Mucosa of descending colon (tissue), 3 donors: ENCODE measurements at regions not wholly inside any gene's neighbourhood (a gene's known extent, or its start where the extent isn't known, plus 50 kb on each side); places are given as distances from the start of the nearest gene placed in this dataset.

ENCODE experiments used
- ATAC-seq: fragments of 200-7000 bp; cut with Tn5 transposase; one replicate; pipeline ENCODE4 v1.9.1; 2020; ENCODE audit warnings: mild to moderate bottlenecking, moderate library complexity
- DNase-seq, 3 donors: peaks; one replicate each; pipeline ENCODE4 v3.0.0-alpha.2; 2020
- H3K36me3 ChIP-seq: fragments of 200-600 bp; one replicate; pipeline ENCODE4 v1.8.0; 2021; ENCODE audit warnings: low read depth, mild to moderate bottlenecking
- H3K4me1 ChIP-seq: fragments of 200-600 bp; one replicate; pipeline ENCODE4 v1.8.0; 2021; ENCODE audit warnings: low read depth, mild to moderate bottlenecking
- H3K4me3 ChIP-seq: fragments of 200-600 bp; one replicate; pipeline ENCODE4 v1.8.0; 2021; ENCODE audit warnings: mild to moderate bottlenecking
- H3K9me3 ChIP-seq: fragments of 200-600 bp; one replicate; pipeline ENCODE4 v1.8.0; 2021; ENCODE audit warnings: mild to moderate bottlenecking
- intact Hi-C, 2 donors: fragments of 100-400 bp; cut with DNase I in 1 of 2; cut with micrococcal nuclease in 1 of 2; formaldehyde crosslinking; loops; one replicate each; pipeline versions ENCODE4 v1.11.0 to v1.11.1; 2022; cut with DNase I, micrococcal nuclease
- TF ChIP-seq, protein P1 (sequence below): fragments of 200-600 bp; IDR thresholded peaks from one replicate; pipeline ENCODE4 v1.8.0; 2022; ENCODE audit warnings: antibody characterized with exemption, mild to moderate bottlenecking
- donor health status: DM: no; HTN: no; CAD: no; lungs with moderate emphysema.
- donor health status: DM: no; HTN: no; CAD: no.
- donor health status: DM: no; HTN: yes; CAD: no.

DNA sequence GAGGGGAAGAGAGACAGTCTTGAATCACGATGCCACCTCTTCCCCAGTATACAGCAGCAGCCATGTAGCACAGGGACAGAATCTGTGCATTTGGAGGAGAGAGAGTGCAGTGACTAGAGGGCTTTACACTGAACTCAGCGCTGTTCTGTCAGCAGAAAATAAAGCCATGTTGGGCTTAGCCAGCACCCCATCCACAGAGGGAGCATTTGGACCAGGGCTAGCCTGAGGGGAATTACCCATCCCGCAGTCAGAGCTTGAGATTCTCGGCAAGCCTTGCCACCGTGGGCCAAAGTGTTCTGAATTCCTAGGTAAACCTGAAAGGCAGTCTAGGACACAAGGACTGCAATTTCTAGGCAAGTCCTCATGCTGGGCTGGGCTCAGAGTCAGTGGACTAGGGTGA is 120.4 kb upstream of the CNOT2 start:
- DNase-seq (no peak), ATAC-seq (no peak)
- TF ChIP-seq, protein P1, sequence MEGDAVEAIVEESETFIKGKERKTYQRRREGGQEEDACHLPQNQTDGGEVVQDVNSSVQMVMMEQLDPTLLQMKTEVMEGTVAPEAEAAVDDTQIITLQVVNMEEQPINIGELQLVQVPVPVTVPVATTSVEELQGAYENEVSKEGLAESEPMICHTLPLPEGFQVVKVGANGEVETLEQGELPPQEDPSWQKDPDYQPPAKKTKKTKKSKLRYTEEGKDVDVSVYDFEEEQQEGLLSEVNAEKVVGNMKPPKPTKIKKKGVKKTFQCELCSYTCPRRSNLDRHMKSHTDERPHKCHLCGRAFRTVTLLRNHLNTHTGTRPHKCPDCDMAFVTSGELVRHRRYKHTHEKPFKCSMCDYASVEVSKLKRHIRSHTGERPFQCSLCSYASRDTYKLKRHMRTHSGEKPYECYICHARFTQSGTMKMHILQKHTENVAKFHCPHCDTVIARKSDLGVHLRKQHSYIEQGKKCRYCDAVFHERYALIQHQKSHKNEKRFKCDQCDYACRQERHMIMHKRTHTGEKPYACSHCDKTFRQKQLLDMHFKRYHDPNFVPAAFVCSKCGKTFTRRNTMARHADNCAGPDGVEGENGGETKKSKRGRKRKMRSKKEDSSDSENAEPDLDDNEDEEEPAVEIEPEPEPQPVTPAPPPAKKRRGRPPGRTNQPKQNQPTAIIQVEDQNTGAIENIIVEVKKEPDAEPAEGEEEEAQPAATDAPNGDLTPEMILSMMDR: no peak
- no peaks in the 10 kb centered on the region for H3K9me3 ChIP-seq
- no peak overlapping the region for H3K4me3 ChIP-seq
- peaks cover 5% of the 10 kb centered on the region for H3K4me1 ChIP-seq
- no peaks in the 10 kb centered on the region for H3K36me3 ChIP-seq
- intact Hi-C loops: no loop called here

DNA sequence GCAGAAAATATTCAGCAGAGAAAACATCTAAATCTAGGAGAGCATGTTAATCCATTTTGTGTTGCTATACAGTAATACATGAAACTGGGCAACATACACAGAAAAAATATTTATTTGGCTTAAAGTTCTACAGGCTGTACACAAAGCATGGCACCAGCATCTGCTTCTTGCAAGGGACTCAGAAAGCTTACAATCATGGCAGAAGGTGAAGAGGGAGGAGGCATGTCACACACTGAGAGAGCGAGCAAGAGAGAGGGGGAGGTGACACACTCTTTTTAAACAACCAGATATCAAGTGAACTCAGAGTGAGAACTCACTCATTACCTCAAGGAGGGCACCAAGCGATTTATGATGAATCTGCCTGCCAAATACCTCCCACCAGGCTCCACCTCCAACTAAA is 94.2 kb upstream of the CNOT2 start:
- Histone ChIP-seq H3K9me3 (peaks cover 12% of the 10 kb centered on the region), H3K4me3 (no peak overlapping the region), H3K36me3 (no peaks in the 10 kb centered on the region), H3K4me1 (no peaks in the 10 kb centered on the region)
- intact Hi-C loops: no loop called here
- TF ChIP-seq, protein P1: no peak
- ATAC-seq (no peak), DNase-seq (no peak)

DNA sequence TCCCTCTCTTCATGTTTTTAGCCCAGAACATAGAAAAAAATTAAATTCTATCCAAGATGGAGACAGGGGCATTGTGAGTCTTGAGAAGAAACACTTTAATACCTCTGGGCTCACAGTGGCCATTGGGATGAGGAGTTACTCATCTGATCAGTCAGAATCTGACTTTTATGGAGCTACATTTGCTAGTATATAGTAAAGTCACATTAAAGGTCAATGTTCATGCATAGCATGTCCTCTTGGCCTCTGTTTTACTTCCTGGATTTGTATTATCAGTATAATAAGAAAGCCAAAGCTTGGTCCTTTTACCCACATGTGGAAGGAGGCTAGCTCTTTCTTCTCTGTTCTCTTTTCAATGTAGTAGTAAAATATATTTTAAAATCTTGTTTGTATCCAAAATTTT is 93.6 kb upstream of the CNOT2 start:
- H3K4me3 ChIP-seq: no peak overlapping the region
- intact Hi-C loops: no loop called here
- no peaks in the 10 kb centered on the region for H3K4me1 ChIP-seq
- peaks cover 17% of the 10 kb centered on the region for H3K9me3 ChIP-seq
- no peaks in the 10 kb centered on the region for H3K36me3 ChIP-seq
- TF ChIP-seq, protein P1: no peak
- no peak for DNase-seq
- ATAC-seq: peak; percentile 86

DNA sequence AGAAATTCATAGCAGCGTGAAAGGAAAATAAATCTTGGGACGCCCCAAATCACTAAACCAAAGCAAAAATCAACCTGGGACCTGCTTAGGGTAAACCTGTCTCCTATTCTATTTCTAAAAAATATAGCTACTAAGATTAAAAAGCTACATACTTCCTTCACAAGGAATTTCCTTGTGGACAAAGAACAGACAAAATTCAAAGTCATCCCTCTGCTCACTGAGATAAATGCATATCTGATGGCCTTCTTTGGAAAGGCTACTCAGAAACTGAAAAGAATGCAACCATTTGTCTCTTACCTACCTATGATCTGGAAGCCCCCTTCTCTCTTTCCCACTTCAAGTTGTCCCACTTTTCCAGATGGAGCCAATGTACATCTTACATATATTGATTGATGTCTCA is 93.0 kb upstream of the CNOT2 start:
- Histone ChIP-seq H3K4me3 (no peak overlapping the region), H3K4me1 (no peaks in the 10 kb centered on the region), H3K9me3 (peaks cover 21% of the 10 kb centered on the region), H3K36me3 (no peaks in the 10 kb centered on the region)
- TF ChIP-seq, protein P1: no peak
- no peak for DNase-seq
- ATAC-seq: no peak
- intact Hi-C loops: no loop called here

DNA sequence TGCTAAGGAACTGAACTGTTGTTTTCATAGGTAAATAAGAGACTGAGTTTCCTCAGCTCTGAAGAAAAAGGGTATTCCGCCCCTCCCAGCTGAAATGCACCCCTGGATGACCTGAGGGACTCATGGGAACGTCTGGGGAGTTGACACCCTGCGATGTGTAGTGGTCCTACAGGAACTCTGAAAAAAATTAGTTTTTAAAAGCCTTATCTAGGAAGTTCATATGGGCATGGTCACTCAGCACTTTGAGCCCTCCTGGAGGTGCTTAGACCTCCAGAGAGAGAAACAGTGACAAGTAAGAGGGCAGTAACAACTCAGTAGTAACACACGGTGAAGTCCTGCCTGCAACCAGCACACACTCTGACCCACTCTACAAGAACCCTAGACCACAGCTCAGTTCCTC is 91.2 kb upstream of the CNOT2 start:
- Histone ChIP-seq H3K4me1 (no peaks in the 10 kb centered on the region), H3K9me3 (peaks cover 38% of the 10 kb centered on the region), H3K4me3 (no peak overlapping the region), H3K36me3 (no peaks in the 10 kb centered on the region)
- no peak for DNase-seq
- no peak for ATAC-seq
- TF ChIP-seq, protein P1: no peak
- intact Hi-C loops: no loop called here

DNA sequence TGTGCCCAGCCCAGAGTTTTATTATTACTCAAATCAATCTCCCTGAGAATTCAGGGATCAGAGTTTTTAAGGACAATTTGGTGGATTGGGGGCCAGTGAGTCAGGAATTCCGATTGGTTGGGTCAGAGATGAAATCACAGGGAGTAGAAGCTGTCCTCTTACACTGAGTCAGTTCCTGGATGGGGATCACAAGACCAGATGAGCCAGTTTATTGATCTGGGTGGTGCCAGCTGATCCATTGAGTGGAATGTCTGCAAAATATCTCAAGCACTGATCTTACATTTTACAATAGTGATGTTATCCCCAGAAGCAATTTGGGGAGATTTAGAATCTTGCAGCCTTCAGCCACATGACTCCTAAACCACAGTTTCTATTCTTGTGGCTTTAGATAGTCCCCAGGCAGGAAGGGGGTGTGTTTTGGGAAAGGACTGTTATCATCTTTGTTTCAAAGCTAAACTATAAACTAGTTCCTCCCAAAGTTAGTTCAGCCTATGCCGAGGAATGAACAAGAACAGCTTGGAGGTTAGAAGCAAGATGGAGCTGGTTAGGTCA is 89.1 kb upstream of the CNOT2 start:
- H3K4me1 ChIP-seq: no peaks in the 10 kb centered on the region
- H3K36me3 ChIP-seq: no peaks in the 10 kb centered on the region
- peaks cover 48% of the 10 kb centered on the region for H3K9me3 ChIP-seq
- TF ChIP-seq, protein P1: no peak
- no peak overlapping the region for H3K4me3 ChIP-seq
- no peak for ATAC-seq
- intact Hi-C loops: no loop called here
- DNase-seq: no peak
